ENCODE measurements at regions not wholly inside any gene's neighbourhood (a gene's known extent, or its start where the extent isn't known, plus 50 kb on each side); places are given as distances from the start of the nearest gene placed in this dataset.

DNA sequence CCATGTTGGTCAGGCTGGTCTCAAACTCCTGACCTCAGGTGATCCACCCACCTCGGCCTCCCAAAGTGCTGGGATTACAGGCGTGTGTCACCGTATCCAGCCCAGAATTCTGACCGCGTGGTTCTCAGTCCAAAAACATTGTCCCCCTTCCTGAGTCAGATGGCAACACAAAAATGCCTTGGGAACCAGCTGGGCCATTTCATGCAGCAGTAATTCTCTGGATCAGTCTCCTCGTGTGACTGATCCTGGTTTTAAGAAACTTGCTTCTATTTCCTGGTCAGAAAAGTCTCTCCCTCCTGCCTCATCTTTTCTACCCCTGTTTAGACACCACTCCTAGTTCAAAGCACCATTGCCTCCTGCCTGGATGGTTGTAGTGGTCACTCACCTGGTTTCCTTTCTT lies 60.9 kb upstream of the USP29 start:
- Histone ChIP-seq H3K27ac (replicated peaks; ENCODE audit: low read length) (no peak overlapping the region), H2BK12ac (ENCODE audit: low read length) (no peak overlapping the region), H3K9me3 (replicated peaks in 1 of 2; ENCODE audit: control insufficient read depth in 2 of 2, insufficient read depth in 1 of 2, low read depth in 1 of 2, low read length in 2 of 2) (peaks cover 0 to 26% of the 10 kb centered on the region in 2 donors), H2BK15ac (ENCODE audit: low read length) (no peak overlapping the region), H4K91ac (ENCODE audit: low read depth, low read length, poor library complexity) (no peak overlapping the region), H3K4me3 (ENCODE audit: low read length in 2 of 2) (no peak overlapping the region), H3K79me1 (ENCODE audit: low read depth, low read length) (no peaks in the 10 kb centered on the region), H3K4me1 (ENCODE audit: control insufficient read depth in 2 of 2, insufficient read depth in 1 of 2, low read depth in 1 of 2, low read length in 2 of 2) (peaks cover 0 to 2% of the 10 kb centered on the region in 2 donors), H3K36me3 (replicated peaks in 1 of 2; ENCODE audit: control insufficient read depth in 2 of 2, insufficient read depth in 2 of 2, low read length in 2 of 2) (no peaks in the 10 kb centered on the region), H3K9ac (ENCODE audit: low read depth, low read length, poor library complexity) (no peak overlapping the region), H3K23ac (ENCODE audit: low read depth, low read length, poor library complexity) (no peak overlapping the region), H2AK5ac (ENCODE audit: low read depth, low read length) (no peak overlapping the region), H3K14ac (ENCODE audit: low read length) (no peak overlapping the region), H4K8ac (ENCODE audit: low read depth, low read length) (no peak overlapping the region), H3K4me2 (ENCODE audit: insufficient read depth, low read length, poor library complexity, severe bottlenecking) (no peak overlapping the region), H3K27me3 (ENCODE audit: control insufficient read depth in 3 of 3, insufficient read depth in 3 of 3, low read depth in 1 of 3, low read length in 3 of 3) (peaks cover 0 to 5% (median 0%) of the 10 kb centered on the region in 3 experiments), H3K18ac (ENCODE audit: low read length) (no peak overlapping the region), H2BK5ac (ENCODE audit: low read length) (no peak overlapping the region), H2BK120ac (ENCODE audit: low read depth, low read length) (no peak overlapping the region), H3K4ac (ENCODE audit: low read length) (no peak overlapping the region), H2AFZ (ENCODE audit: low read length) (no peak overlapping the region)
- no CpG with 5 or more reads among the region's 6 CpGs for WGBS, 2 donors (ENCODE audit: extremely low coverage in 2 of 2, insufficient read length in 2 of 2, insufficient replicate concordance in 1 of 2)
- DNase-seq (ENCODE audit: low spot score): no peak

DNA sequence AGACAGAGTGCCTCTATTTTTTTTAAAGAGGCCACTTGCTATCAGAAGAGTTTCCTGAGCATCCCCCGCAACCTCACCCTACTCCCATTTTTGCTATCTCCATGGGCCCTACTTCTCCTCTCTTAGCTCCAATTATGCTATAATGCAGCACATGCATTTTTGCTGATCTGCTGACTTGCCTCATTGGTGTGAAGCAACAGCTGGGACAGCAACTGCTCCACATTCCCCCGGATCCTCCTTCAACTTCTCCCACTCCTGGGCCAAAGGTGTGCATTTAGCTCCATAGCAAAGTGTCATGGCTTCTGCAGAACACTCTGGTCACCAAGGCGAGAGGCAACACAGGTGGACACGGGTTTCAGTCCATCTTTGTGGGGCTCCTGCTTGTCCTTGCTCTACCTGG lies 56.7 kb upstream of the USP29 start:
- no peak overlapping the region for H3K23ac ChIP-seq (ENCODE audit: low read depth, low read length, poor library complexity)
- H3K4me1 ChIP-seq (ENCODE audit: control insufficient read depth in 2 of 2, insufficient read depth in 1 of 2, low read depth in 1 of 2, low read length in 2 of 2): no peaks in the 10 kb centered on the region
- no peak overlapping the region for H2BK5ac ChIP-seq (ENCODE audit: low read length)
- no peaks in the 10 kb centered on the region for H3K27me3 ChIP-seq (ENCODE audit: control insufficient read depth in 3 of 3, insufficient read depth in 3 of 3, low read depth in 1 of 3, low read length in 3 of 3)
- peaks cover 4 to 27% of the 10 kb centered on the region in 2 donors for H3K9me3 ChIP-seq (replicated peaks in 1 of 2; ENCODE audit: control insufficient read depth in 2 of 2, insufficient read depth in 1 of 2, low read depth in 1 of 2, low read length in 2 of 2)
- no peak overlapping the region for H3K9ac ChIP-seq (ENCODE audit: low read depth, low read length, poor library complexity)
- H3K4me2 ChIP-seq (ENCODE audit: insufficient read depth, low read length, poor library complexity, severe bottlenecking): no peak overlapping the region
- no peak overlapping the region for H2AFZ ChIP-seq (ENCODE audit: low read length)
- H3K79me1 ChIP-seq (ENCODE audit: low read depth, low read length): no peaks in the 10 kb centered on the region
- no peaks in the 10 kb centered on the region for H3K36me3 ChIP-seq (replicated peaks in 1 of 2; ENCODE audit: control insufficient read depth in 2 of 2, insufficient read depth in 2 of 2, low read length in 2 of 2)
- no peak overlapping the region for H3K14ac ChIP-seq (ENCODE audit: low read length)
- WGBS, 2 donors (ENCODE audit: extremely low coverage in 2 of 2, insufficient read length in 2 of 2, insufficient replicate concordance in 1 of 2): no CpG with 5 or more reads among the region's 4 CpGs
- H3K27ac ChIP-seq (replicated peaks; ENCODE audit: low read length): no peak overlapping the region
- no peak overlapping the region for H2BK15ac ChIP-seq (ENCODE audit: low read length)
- H3K18ac ChIP-seq (ENCODE audit: low read length): no peak overlapping the region
- no peak for DNase-seq (ENCODE audit: low spot score)
- no peak overlapping the region for H4K91ac ChIP-seq (ENCODE audit: low read depth, low read length, poor library complexity)
- H2BK12ac ChIP-seq (ENCODE audit: low read length): no peak overlapping the region
- H4K8ac ChIP-seq (ENCODE audit: low read depth, low read length): no peak overlapping the region
- no peak overlapping the region for H2AK5ac ChIP-seq (ENCODE audit: low read depth, low read length)
- no peak overlapping the region for H2BK120ac ChIP-seq (ENCODE audit: low read depth, low read length)
- no peak overlapping the region for H3K4me3 ChIP-seq (ENCODE audit: low read length in 2 of 2)
- no peak overlapping the region for H3K4ac ChIP-seq (ENCODE audit: low read length)

DNA sequence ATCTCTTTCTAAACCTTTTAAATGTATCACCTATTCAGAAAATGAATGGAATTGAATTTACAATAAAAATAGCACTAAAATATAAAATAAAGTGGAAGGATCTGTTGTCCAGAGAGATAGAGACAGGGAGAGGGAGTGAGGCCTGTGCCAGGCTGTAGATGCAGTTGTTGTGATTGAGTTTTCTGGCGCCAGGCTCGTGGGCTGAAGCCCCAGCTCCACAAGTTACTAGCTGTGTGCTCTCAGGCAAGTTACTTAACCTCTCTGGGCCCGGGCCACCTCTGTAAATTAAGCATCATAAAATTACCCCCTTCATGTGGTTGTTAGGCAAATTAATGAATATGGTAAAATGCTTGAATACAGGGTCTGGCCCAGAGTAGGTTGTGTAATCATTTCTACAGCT lies 52.3 kb upstream of the USP29 start:
- no peak overlapping the region for H3K4ac ChIP-seq (ENCODE audit: low read length)
- H3K9ac ChIP-seq (ENCODE audit: low read depth, low read length, poor library complexity): no peak overlapping the region
- H2BK120ac ChIP-seq (ENCODE audit: low read depth, low read length): no peak overlapping the region
- H3K27me3 ChIP-seq (ENCODE audit: control insufficient read depth in 3 of 3, insufficient read depth in 3 of 3, low read depth in 1 of 3, low read length in 3 of 3): no peaks in the 10 kb centered on the region
- H3K4me2 ChIP-seq (ENCODE audit: insufficient read depth, low read length, poor library complexity, severe bottlenecking): no peak overlapping the region
- peaks cover 4 to 30% of the 10 kb centered on the region in 2 donors for H3K9me3 ChIP-seq (replicated peaks in 1 of 2; ENCODE audit: control insufficient read depth in 2 of 2, insufficient read depth in 1 of 2, low read depth in 1 of 2, low read length in 2 of 2)
- no peak overlapping the region for H2BK5ac ChIP-seq (ENCODE audit: low read length)
- no peak overlapping the region for H3K18ac ChIP-seq (ENCODE audit: low read length)
- H3K4me3 ChIP-seq (ENCODE audit: low read length in 2 of 2): no peak overlapping the region
- no peaks in the 10 kb centered on the region for H3K79me1 ChIP-seq (ENCODE audit: low read depth, low read length)
- no peak overlapping the region for H2AK5ac ChIP-seq (ENCODE audit: low read depth, low read length)
- no peak overlapping the region for H3K27ac ChIP-seq (replicated peaks; ENCODE audit: low read length)
- H3K23ac ChIP-seq (ENCODE audit: low read depth, low read length, poor library complexity): no peak overlapping the region
- no peak overlapping the region for H3K14ac ChIP-seq (ENCODE audit: low read length)
- no peak overlapping the region for H4K8ac ChIP-seq (ENCODE audit: low read depth, low read length)
- H2AFZ ChIP-seq (ENCODE audit: low read length): no peak overlapping the region
- H3K36me3 ChIP-seq (replicated peaks in 1 of 2; ENCODE audit: control insufficient read depth in 2 of 2, insufficient read depth in 2 of 2, low read length in 2 of 2): no peaks in the 10 kb centered on the region
- no peak overlapping the region for H4K91ac ChIP-seq (ENCODE audit: low read depth, low read length, poor library complexity)
- no CpG with 5 or more reads among the region's 3 CpGs for WGBS, 2 donors (ENCODE audit: extremely low coverage in 2 of 2, insufficient read length in 2 of 2, insufficient replicate concordance in 1 of 2)
- H2BK12ac ChIP-seq (ENCODE audit: low read length): no peak overlapping the region
- no peak overlapping the region for H2BK15ac ChIP-seq (ENCODE audit: low read length)
- DNase-seq (ENCODE audit: low spot score): no peak
- no peaks in the 10 kb centered on the region for H3K4me1 ChIP-seq (ENCODE audit: control insufficient read depth in 2 of 2, insufficient read depth in 1 of 2, low read depth in 1 of 2, low read length in 2 of 2)

DNA sequence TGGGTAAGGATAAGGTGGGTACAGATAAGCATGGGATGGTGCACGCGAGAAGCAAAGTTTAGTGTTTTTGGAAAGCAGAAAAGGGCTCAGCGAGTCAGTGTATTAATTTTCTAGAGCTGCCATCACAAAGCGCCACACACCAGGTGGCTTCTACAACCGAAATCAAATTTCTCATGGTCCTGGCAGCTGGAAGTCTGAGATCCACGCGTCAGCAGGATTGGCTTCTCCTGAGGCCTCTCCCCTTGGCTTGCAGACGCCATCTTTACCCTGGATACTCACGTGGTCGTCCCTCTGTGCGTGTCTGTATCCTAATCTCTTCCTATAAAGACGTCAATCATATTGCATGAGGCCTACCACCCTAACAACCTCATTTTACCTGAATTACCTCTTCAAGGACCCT lies 51.5 kb upstream of the USP29 start:
- Histone ChIP-seq H3K27me3 (ENCODE audit: control insufficient read depth in 3 of 3, insufficient read depth in 3 of 3, low read depth in 1 of 3, low read length in 3 of 3) (no peaks in the 10 kb centered on the region), H3K79me1 (ENCODE audit: low read depth, low read length) (no peaks in the 10 kb centered on the region), H3K14ac (ENCODE audit: low read length) (no peak overlapping the region), H4K91ac (ENCODE audit: low read depth, low read length, poor library complexity) (no peak overlapping the region), H2AK5ac (ENCODE audit: low read depth, low read length) (no peak overlapping the region), H3K4ac (ENCODE audit: low read length) (no peak overlapping the region), H2BK15ac (ENCODE audit: low read length) (no peak overlapping the region), H3K23ac (ENCODE audit: low read depth, low read length, poor library complexity) (no peak overlapping the region), H3K4me2 (ENCODE audit: insufficient read depth, low read length, poor library complexity, severe bottlenecking) (no peak overlapping the region), H4K8ac (ENCODE audit: low read depth, low read length) (no peak overlapping the region), H2BK120ac (ENCODE audit: low read depth, low read length) (peak overlapping the region; percentile 4), H2AFZ (ENCODE audit: low read length) (peak overlapping the region; percentile 1), H3K4me3 (ENCODE audit: low read length in 2 of 2) (no peak overlapping the region), H3K4me1 (ENCODE audit: control insufficient read depth in 2 of 2, insufficient read depth in 1 of 2, low read depth in 1 of 2, low read length in 2 of 2) (no peaks in the 10 kb centered on the region), H3K18ac (ENCODE audit: low read length) (no peak overlapping the region), H3K9me3 (replicated peaks in 1 of 2; ENCODE audit: control insufficient read depth in 2 of 2, insufficient read depth in 1 of 2, low read depth in 1 of 2, low read length in 2 of 2) (peaks cover 4 to 25% of the 10 kb centered on the region in 2 donors), H2BK12ac (ENCODE audit: low read length) (no peak overlapping the region), H3K9ac (ENCODE audit: low read depth, low read length, poor library complexity) (no peak overlapping the region), H3K36me3 (replicated peaks in 1 of 2; ENCODE audit: control insufficient read depth in 2 of 2, insufficient read depth in 2 of 2, low read length in 2 of 2) (no peaks in the 10 kb centered on the region), H2BK5ac (ENCODE audit: low read length) (no peak overlapping the region), H3K27ac (replicated peaks; ENCODE audit: low read length) (no peak overlapping the region)
- WGBS, 2 donors (ENCODE audit: extremely low coverage in 2 of 2, insufficient read length in 2 of 2, insufficient replicate concordance in 1 of 2): no CpG with 5 or more reads among the region's 12 CpGs
- no peak for DNase-seq (ENCODE audit: low spot score)
